ENCODE measurements at regions not wholly inside any gene's neighbourhood (a gene's known extent, or its start where the extent isn't known, plus 50 kb on each side); places are given as distances from the start of the nearest gene placed in this dataset.

GRCh38 chr12:91563011-91563765 is 380.6 kb upstream of the DCN start:
- DNase-seq = no peak

- no peak for DNase-seq
Observed at GRCh38 chr12:91562476-91562875, 379.9 kb upstream of the DCN start.

GRCh38 chr12:91561958-91562325 is 379.3 kb upstream of the DCN start:
- DNase-seq = no peak

GRCh38 chr12:91561301-91561957 is 378.8 kb upstream of the DCN start:
- DNase-seq = no peak

GRCh38 chr12:91556909-91557308 is 374.3 kb upstream of the DCN start:
- no peak for DNase-seq

GRCh38 chr12:91555436-91556415 is 373.1 kb upstream of the DCN start:
- DNase-seq = no peak

- DNase-seq = no peak
Observed at GRCh38 chr12:91551927-91552326, 369.3 kb upstream of the DCN start.

GRCh38 chr12:91551242-91551641 is 368.6 kb upstream of the DCN start:
- DNase-seq = no peak

GRCh38 chr12:91542666-91543065 is 360.0 kb upstream of the DCN start:
- no peak for DNase-seq

- DNase-seq = no peak
Observed at GRCh38 chr12:91542067-91542466, 359.4 kb upstream of the DCN start.

GRCh38 chr12:91538418-91538817 is 355.8 kb upstream of the DCN start:
- DNase-seq = no peak

GRCh38 chr12:91533366-91533765 is 350.7 kb upstream of the DCN start:
- no peak for DNase-seq

- no peak for DNase-seq
Observed at GRCh38 chr12:91529829-91530228, 347.2 kb upstream of the DCN start.

- DNase-seq = no peak
Observed at GRCh38 chr12:91523831-91524230, 341.2 kb upstream of the DCN start.

- DNase-seq = no peak
Observed at GRCh38 chr12:91516695-91517047, 334.1 kb upstream of the DCN start.

- no peak for DNase-seq
Observed at GRCh38 chr12:91515944-91516694, 333.5 kb upstream of the DCN start.

GRCh38 chr12:91513313-91513712 is 330.7 kb upstream of the DCN start:
- DNase-seq = no peak

GRCh38 chr12:91511795-91512420 is 329.3 kb upstream of the DCN start:
- DNase-seq = no peak

GRCh38 chr12:91507754-91508153 is 325.1 kb upstream of the DCN start:
- no peak for DNase-seq

GRCh38 chr12:91506452-91506851 is 323.8 kb upstream of the DCN start:
- no peak for DNase-seq

- no peak for DNase-seq
Observed at GRCh38 chr12:91505006-91505405, 322.4 kb upstream of the DCN start.

- no peak for DNase-seq
Observed at GRCh38 chr12:91502208-91502607, 319.6 kb upstream of the DCN start.
